ENCODE measurements at regions not wholly inside any gene's neighbourhood (a gene's known extent, or its start where the extent isn't known, plus 50 kb on each side); places are given as distances from the start of the nearest gene placed in this dataset.

DNA sequence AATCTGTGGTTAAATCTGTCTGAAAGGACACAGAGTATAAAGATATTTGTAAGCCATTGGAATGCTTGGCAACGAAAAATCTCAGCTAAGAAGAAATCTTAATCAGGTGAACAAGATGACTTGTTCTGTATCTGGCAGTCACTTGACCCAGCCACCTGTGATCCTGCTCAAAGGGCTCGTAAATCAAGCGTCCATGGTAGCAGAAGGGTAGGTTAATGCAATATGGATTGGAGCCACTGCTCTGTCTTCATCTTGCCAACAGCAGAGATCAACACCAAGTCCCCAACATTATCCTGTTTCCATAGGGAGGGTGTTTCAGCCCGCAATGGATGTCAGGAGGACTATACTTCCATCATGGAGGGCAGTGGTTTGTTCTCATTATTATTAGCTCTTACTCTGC lies 378.4 kb downstream of the CDH7 start:
- DNase-seq (ENCODE audit: low spot score in 2 of 2): no peak
- TF ChIP-seq POLR2A (IDR thresholded peaks at IDR 0.05) (no peak), CTCF (IDR thresholded peaks at IDR 0.05) (no peak), POLR2AphosphoS5 (IDR thresholded peaks at IDR 0.05) (no peak)
- no peaks in the 10 kb centered on the region for H3K9me3 ChIP-seq
- H3K27ac ChIP-seq: no peak overlapping the region
- no peaks in the 10 kb centered on the region for H3K36me3 ChIP-seq
- intact Hi-C loops (cut with DNase I; ENCODE audit: low total_unique reads): no loop called here
- no peak overlapping the region for H3K4me3 ChIP-seq
- H3K4me1 ChIP-seq: no peaks in the 10 kb centered on the region
- H3K27me3 ChIP-seq: no peaks in the 10 kb centered on the region

DNA sequence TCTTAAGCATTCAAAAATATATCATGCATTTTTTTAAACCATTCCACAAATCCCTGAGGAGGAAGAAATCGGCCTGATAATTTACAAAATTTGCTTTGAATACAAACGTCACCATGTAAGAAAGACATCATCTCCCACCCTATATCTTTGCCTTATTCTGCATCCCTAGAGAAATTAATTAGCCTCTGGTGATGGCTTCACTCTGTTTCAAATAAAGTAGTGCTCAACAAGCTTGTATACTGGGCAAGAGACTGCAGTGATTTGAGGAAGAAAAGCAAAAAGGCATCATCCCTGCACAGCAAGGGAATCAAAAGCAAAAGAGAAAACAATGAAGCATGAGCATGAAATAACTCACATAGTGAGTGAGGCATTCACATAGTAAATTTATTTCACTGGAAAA lies 375.5 kb downstream of the CDH7 start:
- Histone ChIP-seq H3K9me3 (no peaks in the 10 kb centered on the region), H3K36me3 (no peaks in the 10 kb centered on the region), H3K4me1 (no peaks in the 10 kb centered on the region), H3K27me3 (no peaks in the 10 kb centered on the region), H3K4me3 (no peak overlapping the region), H3K27ac (no peak overlapping the region)
- intact Hi-C loops (cut with DNase I; ENCODE audit: low total_unique reads): no loop called here
- no peak for TF ChIP-seq CTCF (IDR thresholded peaks at IDR 0.05)
- no peak for DNase-seq (ENCODE audit: low spot score in 2 of 2)

- H3K36me3 ChIP-seq: no peaks in the 10 kb centered on the region
- no peak overlapping the region for H3K4me3 ChIP-seq
- H3K27me3 ChIP-seq: no peaks in the 10 kb centered on the region
- H3K4me1 ChIP-seq: no peaks in the 10 kb centered on the region
- TF ChIP-seq CTCF (IDR thresholded peaks at IDR 0.05) (no peak), POLR2A (IDR thresholded peaks at IDR 0.05) (no peak), POLR2AphosphoS5 (IDR thresholded peaks at IDR 0.05) (no peak)
- intact Hi-C loops (cut with DNase I; ENCODE audit: low total_unique reads): no loop called here
- no peak for DNase-seq (ENCODE audit: low spot score in 2 of 2)
- H3K27ac ChIP-seq: no peak overlapping the region
- no peaks in the 10 kb centered on the region for H3K9me3 ChIP-seq
Observed at GRCh38 chr18:66124394-66124793, 373.6 kb downstream of the CDH7 start.

DNA sequence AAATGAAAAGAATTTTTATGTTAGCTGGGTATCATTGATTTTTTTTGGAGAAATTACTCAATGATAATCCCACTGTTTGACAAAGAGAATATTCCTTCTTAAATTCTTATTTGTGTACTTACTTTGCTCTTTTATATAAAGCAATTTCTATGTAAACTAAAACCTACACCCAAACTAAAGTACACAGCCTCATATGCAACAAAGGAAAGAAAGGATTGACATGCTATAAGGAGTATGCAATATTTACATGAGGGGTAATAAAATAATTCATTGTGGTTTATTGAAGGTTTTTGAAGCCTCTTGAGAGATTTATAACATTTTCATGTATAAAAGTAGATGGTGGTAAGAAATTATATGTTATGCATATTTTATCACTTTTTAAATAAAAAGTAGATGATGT lies 368.5 kb downstream of the CDH7 start:
- H3K27ac ChIP-seq: no peak overlapping the region
- H3K27me3 ChIP-seq: no peaks in the 10 kb centered on the region
- DNase-seq (ENCODE audit: low spot score in 2 of 2): no peak
- no peaks in the 10 kb centered on the region for H3K4me1 ChIP-seq
- TF ChIP-seq POLR2AphosphoS5 (IDR thresholded peaks at IDR 0.05) (no peak), CTCF (IDR thresholded peaks at IDR 0.05) (no peak)
- H3K36me3 ChIP-seq: no peaks in the 10 kb centered on the region
- intact Hi-C loops (cut with DNase I; ENCODE audit: low total_unique reads): no loop called here
- no peaks in the 10 kb centered on the region for H3K9me3 ChIP-seq
- no peak overlapping the region for H3K4me3 ChIP-seq

GRCh38 chr18:66111018-66111417 lies 360.2 kb downstream of the CDH7 start:
- DNase-seq (ENCODE audit: low spot score in 2 of 2): no peak
- H3K27ac ChIP-seq: no peak overlapping the region
- no peaks in the 10 kb centered on the region for H3K27me3 ChIP-seq
- no peak for TF ChIP-seq POLR2AphosphoS5 (IDR thresholded peaks at IDR 0.05)
- no peak for TF ChIP-seq POLR2A (IDR thresholded peaks at IDR 0.05)
- TF ChIP-seq CTCF (IDR thresholded peaks at IDR 0.05): no peak
- H3K4me1 ChIP-seq: no peaks in the 10 kb centered on the region
- H3K36me3 ChIP-seq: no peaks in the 10 kb centered on the region
- no peaks in the 10 kb centered on the region for H3K9me3 ChIP-seq
- intact Hi-C loops (cut with DNase I; ENCODE audit: low total_unique reads): no loop called here
- no peak overlapping the region for H3K4me3 ChIP-seq

All from breast epithelium (tissue), 4 donors.